Thyroid gland (tissue), 4 donors: ENCODE measurements at regions not wholly inside any gene's neighbourhood (a gene's known extent, or its start where the extent isn't known, plus 50 kb on each side); places are given as distances from the start of the nearest gene placed in this dataset.

Experiments used
- DNase-seq, 2 donors: peaks; one replicate each; pipeline ENCODE4 v3.0.0-alpha.2; 2019
- H3K27ac ChIP-seq, 3 donors: fragments of 200-600 bp; sonication (generic); 1 replicate in 2 of 3; 2 replicates in 1 of 3; pipeline ENCODE4 v1.5.1; 2016 to 2019; ENCODE audit warnings: mild to moderate bottlenecking in 1 of 3, moderate library complexity in 1 of 3
- H3K27me3 ChIP-seq: fragments of 200-600 bp; sonication (generic); one replicate; pipeline ENCODE4 v1.5.1; 2019
- H3K36me3 ChIP-seq, 2 donors: fragments of 200-600 bp; sonication (generic); one replicate each; pipeline ENCODE4 v1.5.1; 2016 to 2019
- H3K4me1 ChIP-seq, 2 donors: fragments of 200-600 bp; sonication (generic); one replicate each; pipeline ENCODE4 v1.5.1; 2017 to 2019
- H3K4me3 ChIP-seq, 3 donors: fragments of 200-600 bp; sonication (generic); replicated peaks in 1 of 3; 1 replicate in 2 of 3; 2 replicates in 1 of 3; pipeline ENCODE4 v1.5.1; 2016; ENCODE audit warnings: mild to moderate bottlenecking in 1 of 3
- H3K9me3 ChIP-seq: fragments of 200-600 bp; sonication (generic); one replicate; pipeline ENCODE4 v1.5.1; 2017
- CTCF ChIP-seq, 6 experiments: fragments of 200-600 bp in 3 of 6; fragments of 450-650 bp in 3 of 6; sonication (generic) in 3 of 6; IDR thresholded peaks; one replicate each; pipeline ENCODE4 v1.5.1; 2016 to 2019; ENCODE audit warnings: antibody characterized with exemption in 6 of 6, mild to moderate bottlenecking in 2 of 6, inconsistent platforms in 1 of 6, moderate library complexity in 1 of 6
- POLR2A ChIP-seq, 2 donors: fragments of 450-650 bp; IDR thresholded peaks; one replicate each; pipeline ENCODE4 v1.6.1; 2017; ENCODE audit warnings: antibody characterized with exemption in 2 of 2, mild to moderate bottlenecking in 2 of 2, moderate library complexity in 1 of 2
- WGBS, 2 donors: methylation state at CpG; one replicate each; pipeline ENCODE4 v1.1.5; 2017; 5-methylcytosine and 5-hydroxymethylcytosine counted together
- intact Hi-C: fragments of 100-400 bp; cut with DNase I; formaldehyde crosslinking; loops from one replicate; pipeline ENCODE4 v1.15.1; 2023

DNA sequence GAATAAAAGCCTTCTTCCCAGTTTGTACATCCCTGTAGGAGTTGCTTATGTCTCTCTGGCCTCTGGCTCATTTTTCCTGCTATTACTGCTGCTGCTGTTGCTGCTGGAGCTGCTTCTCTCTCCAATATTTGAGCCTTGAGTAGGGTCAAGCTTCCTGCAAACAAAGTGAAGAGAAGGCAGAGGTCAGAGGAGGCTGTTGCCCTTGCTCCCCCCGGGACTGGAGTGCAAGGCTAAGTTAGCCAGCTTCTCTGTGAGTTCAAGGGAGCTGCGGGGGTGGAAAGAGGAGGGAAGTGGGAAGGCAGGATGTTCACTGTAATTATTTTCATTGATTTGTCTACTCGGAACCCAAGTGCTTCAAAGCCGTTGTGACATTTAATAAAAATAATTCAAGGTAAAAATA, 77.0 kb upstream of the TMEM132E start:
- Histone ChIP-seq H3K4me1 (no peaks in the 10 kb centered on the region), H3K36me3 (no peaks in the 10 kb centered on the region), H3K9me3 (no peaks in the 10 kb centered on the region), H3K27me3 (no peaks in the 10 kb centered on the region), H3K4me3 (no peak overlapping the region), H3K27ac (no peak overlapping the region)
- WGBS, 2 donors = 55 to 58% methylated on average over 4 of the region's 4 CpGs
- intact Hi-C loops = no loop called here
- TF ChIP-seq POLR2A (IDR thresholded peaks at IDR 0.05) = no peak
- TF ChIP-seq CTCF (IDR thresholded peaks at IDR 0.05) = no peak
- no peak for DNase-seq

DNA sequence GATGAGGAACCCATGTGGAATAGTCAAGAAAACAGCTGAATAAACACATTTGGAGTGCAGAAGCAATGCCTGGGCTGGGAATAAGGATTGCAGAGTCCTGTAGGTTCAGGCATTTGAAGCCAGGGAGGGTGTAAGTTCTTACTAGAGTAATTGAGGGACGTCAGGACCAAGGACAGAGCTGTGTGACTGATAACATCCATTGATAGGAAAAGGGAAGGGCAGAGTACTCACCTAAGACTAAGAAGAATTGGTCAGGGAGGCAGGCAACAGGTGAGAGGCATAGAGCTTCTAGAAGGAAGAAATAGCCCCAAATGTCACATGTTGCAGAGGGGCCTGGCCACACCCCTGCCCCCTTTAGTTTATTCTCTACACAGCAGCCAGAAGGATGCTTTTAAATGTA, 79.8 kb upstream of the TMEM132E start:
- Histone ChIP-seq H3K36me3 (no peaks in the 10 kb centered on the region), H3K4me3 (no peak overlapping the region), H3K4me1 (no peaks in the 10 kb centered on the region), H3K9me3 (no peaks in the 10 kb centered on the region), H3K27me3 (no peaks in the 10 kb centered on the region), H3K27ac (no peak overlapping the region)
- WGBS, 2 donors = 0 to 5% methylated on average over 1 of the region's 1 CpG
- no peak for DNase-seq
- TF ChIP-seq POLR2A (IDR thresholded peaks at IDR 0.05) = no peak
- no peak for TF ChIP-seq CTCF (IDR thresholded peaks at IDR 0.05)
- intact Hi-C loops = no loop called here

DNA sequence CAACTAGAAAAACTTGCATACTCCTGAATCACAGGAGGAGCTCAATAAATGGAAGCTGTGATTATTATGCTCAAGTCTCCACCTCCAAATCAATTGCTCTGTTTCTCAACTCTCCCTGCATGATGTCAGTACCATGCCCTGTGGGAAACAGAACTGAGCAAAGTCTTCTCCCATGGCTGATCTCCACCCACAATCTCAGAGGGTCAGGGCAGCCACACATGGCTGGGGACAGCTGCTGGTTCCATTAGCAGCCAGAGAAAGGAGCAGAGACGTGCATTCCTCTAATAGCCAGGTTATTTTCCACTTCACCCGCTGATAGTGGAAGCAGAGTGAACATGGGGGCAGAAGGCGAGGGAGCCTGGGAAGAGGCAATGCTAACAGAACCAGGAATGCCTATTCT, 85.5 kb upstream of the TMEM132E start:
- intact Hi-C loops = no loop called here
- no peaks in the 10 kb centered on the region for H3K27me3 ChIP-seq
- TF ChIP-seq CTCF (IDR thresholded peaks at IDR 0.05) = no peak
- TF ChIP-seq POLR2A (IDR thresholded peaks at IDR 0.05) = no peak

GRCh38 chr17:34487626-34488025, 91.8 kb upstream of the TMEM132E start:
- H3K36me3 ChIP-seq = no peaks in the 10 kb centered on the region
- no peaks in the 10 kb centered on the region for H3K27me3 ChIP-seq
- no peak for DNase-seq
- no peak for TF ChIP-seq POLR2A (IDR thresholded peaks at IDR 0.05)
- TF ChIP-seq CTCF (IDR thresholded peaks at IDR 0.05) = no peak
- WGBS, 2 donors = 15 to 28% methylated on average over 2 to 12 of the region's 12 CpGs
- intact Hi-C loops = no loop called here
- no peaks in the 10 kb centered on the region for H3K9me3 ChIP-seq
- H3K27ac ChIP-seq = no peak overlapping the region
- no peak overlapping the region for H3K4me3 ChIP-seq
- H3K4me1 ChIP-seq = no peaks in the 10 kb centered on the region

More for the DNA sequence above, 85.5 kb upstream of the TMEM132E start:
- Histone ChIP-seq H3K36me3 (no peaks in the 10 kb centered on the region), H3K9me3 (no peaks in the 10 kb centered on the region), H3K4me3 (no peak overlapping the region), H3K4me1 (no peaks in the 10 kb centered on the region), H3K27ac (no peak overlapping the region)
- WGBS, 2 donors = 58 to 60% methylated on average over 3 of the region's 3 CpGs
- no peak for DNase-seq

- 51 to 54% methylated on average over 8 of the region's 8 CpGs for WGBS, 2 donors
Observed at GRCh38 chr17:34486761-34487160, 92.6 kb upstream of the TMEM132E start.

More at GRCh38 chr17:34486761-34487160, 92.6 kb upstream of the TMEM132E start:
- TF ChIP-seq CTCF (IDR thresholded peaks at IDR 0.05) (no peak), POLR2A (IDR thresholded peaks at IDR 0.05) (no peak)
- intact Hi-C loops = no loop called here
- Histone ChIP-seq H3K4me1 (no peaks in the 10 kb centered on the region), H3K27ac (no peak overlapping the region), H3K4me3 (no peak overlapping the region), H3K27me3 (no peaks in the 10 kb centered on the region), H3K36me3 (no peaks in the 10 kb centered on the region), H3K9me3 (no peaks in the 10 kb centered on the region)
- no peak for DNase-seq
